HepG2 (cell line): ENCODE measurements at regions not wholly inside any gene's neighbourhood (a gene's known extent, or its start where the extent isn't known, plus 50 kb on each side); places are given as distances from the start of the nearest gene placed in this dataset.

ENCODE experiments used
- ATAC-seq: fragments of 200-7000 bp; cut with Tn5 transposase; 3 replicates; pipeline ENCODE4 v1.9.1; 2020; ENCODE audit warnings: mild to moderate bottlenecking, moderate library complexity
- BruUV-seq: library from RNA; stranded (reverse); fragments of 400-500 nt; replicated peaks from 2 replicates; lab custom pipeline; 2021; lab: Mats Ljungman, UMichigan
- CTCF ChIA-PET: fragments of 300-600 bp; formaldehyde crosslinking; extraction: SDS; loops from one replicate; lab custom pipeline; 2021; ENCODE audit warnings: low total read pairs, inconsistent platforms, low intra/inter-chr PET ratio; lab: Yijun Ruan, JAX
- POLR2A ChIA-PET: fragments of 350-600 bp; sonication (Branson Sonifier 250); formaldehyde crosslinking; loops from one replicate; lab custom pipeline; 2020; ENCODE audit warnings: antibody characterized with exemption, inconsistent platforms; lab: Yijun Ruan, JAX
- DNase-seq: peaks from one replicate; pipeline ENCODE4 v3.0.0-alpha.2; 2015; ENCODE audit warnings: low spot score
- FAIRE-seq: peaks from 3 replicates; lab custom pipeline; 2011; peaks lifted over from hg19 to GRCh38; lab: Jason Lieb, UNC
- H2AFZ ChIP-seq: one replicate; pipeline ENCODE4 v1.6.1; 2011; ENCODE audit warnings: low read length, inconsistent platforms
- H3K27ac ChIP-seq: fragments of 300-600 bp; 3 replicates; pipeline ENCODE4 v1.8.0; 2011; ENCODE audit warnings: mixed run types, mild to moderate bottlenecking, mixed read lengths, low read length, inconsistent platforms; ENCODE audit not compliant: insufficient read depth; ENCODE audit errors: extremely low read length
- H3K27me3 ChIP-seq, 2 experiments: fragments of 200-600 bp in 1 of 2; 2 replicates in 1 of 2; 3 replicates in 1 of 2; pipeline versions ENCODE4 v1.6.0 to v1.8.0; 2011; ENCODE audit warnings: low read length in 2 of 2, mild to moderate bottlenecking in 2 of 2, moderate library complexity in 2 of 2, inconsistent platforms in 1 of 2; ENCODE audit not compliant: insufficient read depth in 2 of 2, control insufficient read depth in 1 of 2
- H3K36me3 ChIP-seq, 2 experiments: fragments of 200-600 bp in 1 of 2; replicated peaks in 1 of 2; 2 replicates in 1 of 2; 3 replicates in 1 of 2; pipeline versions ENCODE4 v1.5.1 to v1.8.0; 2011; ENCODE audit warnings: low read length in 2 of 2, inconsistent platforms in 1 of 2; ENCODE audit not compliant: insufficient read depth in 2 of 2, control insufficient read depth in 1 of 2
- H3K4me1 ChIP-seq: 2 replicates; pipeline ENCODE4 v1.5.1; 2012; ENCODE audit warnings: low read length, inconsistent platforms; ENCODE audit not compliant: insufficient read depth
- H3K4me2 ChIP-seq: 2 replicates; pipeline ENCODE4 v1.6.0; 2011; ENCODE audit warnings: low read depth, low read length, inconsistent platforms
- H3K4me3 ChIP-seq, 3 experiments: fragments of 200-600 bp in 1 of 3; sonication (generic), shearing (Covaris generic) in 1 of 3; replicated peaks in 1 of 3; 2 replicates each; pipeline ENCODE4 v1.5.1; 2011 to 2016; ENCODE audit warnings: low read length in 3 of 3, inconsistent platforms in 2 of 3, low read depth in 2 of 3, mild to moderate bottlenecking in 2 of 3, control low read depth in 1 of 3, mixed read lengths in 1 of 3; ENCODE audit not compliant: insufficient read depth in 1 of 3
- H3K79me2 ChIP-seq: one replicate; pipeline ENCODE4 v1.6.1; 2011; ENCODE audit warnings: low read length, inconsistent platforms; ENCODE audit not compliant: insufficient read depth
- H3K9ac ChIP-seq: 2 replicates; pipeline ENCODE4 v1.6.0; 2011; ENCODE audit warnings: mild to moderate bottlenecking, low read depth, low read length, inconsistent platforms; ENCODE audit not compliant: insufficient read depth
- H3K9me3 ChIP-seq: 2 replicates; pipeline ENCODE4 v1.5.1; 2012; ENCODE audit warnings: mild to moderate bottlenecking, low read length
- H4K20me1 ChIP-seq: 2 replicates; pipeline ENCODE4 v1.6.0; 2011; ENCODE audit warnings: inconsistent platforms, mild to moderate bottlenecking, low read length, moderate library complexity; ENCODE audit not compliant: insufficient read depth
- BHLHE40 ChIP-seq: IDR thresholded peaks from 2 replicates; pipeline ENCODE4 v1.6.1; 2011; ENCODE audit warnings: low read length, improper control_type of control experiment
- E2F1 ChIP-seq: sonication (generic); formaldehyde crosslinking; IDR thresholded peaks from 2 replicates; pipeline ENCODE4 v1.5.0; 2020; ENCODE audit warnings: missing genetic modification reagents
- ETS1 ChIP-seq: sonication (generic); formaldehyde crosslinking; IDR thresholded peaks from 2 replicates; pipeline ENCODE4 v1.4.0; 2020; ENCODE audit warnings: missing genetic modification reagents
- GFI1 ChIP-seq: sonication (generic); formaldehyde crosslinking; IDR thresholded peaks from 2 replicates; pipeline ENCODE4 v1.5.0; 2020; ENCODE audit warnings: missing genetic modification reagents, mild to moderate bottlenecking, borderline replicate concordance
- JUN ChIP-seq: sonication (generic); formaldehyde crosslinking; IDR thresholded peaks from 2 replicates; pipeline ENCODE4 v1.4.0; 2020; ENCODE audit warnings: mild to moderate bottlenecking, missing genetic modification reagents
- LCORL ChIP-seq, 2 experiments: fragments of 450-650 bp in 1 of 2; sonication (generic) in 1 of 2; formaldehyde crosslinking in 1 of 2; IDR thresholded peaks; 2 replicates each; pipeline versions ENCODE4 v1.5.0 to v1.6.1; 2017 to 2020; ENCODE audit warnings: antibody characterized with exemption in 1 of 2, missing genetic modification reagents in 1 of 2
- REXO4 ChIP-seq: sonication (generic); formaldehyde crosslinking; IDR thresholded peaks from 2 replicates; pipeline ENCODE4 v1.8.0; 2022; ENCODE audit warnings: missing genetic modification reagents, mild to moderate bottlenecking, borderline replicate concordance
- SKI ChIP-seq: fragments of 450-650 bp; IDR thresholded peaks from one replicate; pipeline ENCODE4 v1.6.1; 2018; ENCODE audit warnings: mild to moderate bottlenecking; ENCODE audit not compliant: partially characterized antibody
- SOX6 ChIP-seq, 2 experiments: fragments of 450-650 bp in 1 of 2; sonication (generic) in 1 of 2; formaldehyde crosslinking in 1 of 2; IDR thresholded peaks; 2 replicates each; pipeline versions ENCODE4 v1.4.0 to v1.6.1; 2017 to 2020; ENCODE audit warnings: antibody characterized with exemption in 1 of 2, mild to moderate bottlenecking in 1 of 2, missing genetic modification reagents in 1 of 2
- TGIF2 ChIP-seq: IDR thresholded peaks from 2 replicates; pipeline ENCODE4 v1.6.1; 2016; ENCODE audit warnings: control low read depth, missing compliant biosample characterization
- ZFX ChIP-seq: sonication (generic); formaldehyde crosslinking; IDR thresholded peaks from 2 replicates; pipeline ENCODE4 v1.4.0; 2020; ENCODE audit warnings: mild to moderate bottlenecking, low read depth, missing genetic modification reagents, moderate library complexity
- ZNF17 ChIP-seq: sonication (generic); formaldehyde crosslinking; IDR thresholded peaks from 2 replicates; pipeline ENCODE4 v1.5.0; 2020; ENCODE audit warnings: mild to moderate bottlenecking, missing genetic modification reagents
- ZNF354B ChIP-seq: sonication (generic); formaldehyde crosslinking; IDR thresholded peaks from 2 replicates; pipeline ENCODE4 v1.8.0; 2022; ENCODE audit warnings: mild to moderate bottlenecking, missing genetic modification reagents
- ZNF382 ChIP-seq: sonication (generic); formaldehyde crosslinking; IDR thresholded peaks from 2 replicates; pipeline ENCODE4 v1.5.0; 2020; ENCODE audit warnings: missing genetic modification reagents, mild to moderate bottlenecking, borderline replicate concordance
- ZNF431 ChIP-seq: sonication (generic); formaldehyde crosslinking; IDR thresholded peaks from 2 replicates; pipeline ENCODE4 v1.9.0; 2022; ENCODE audit warnings: missing genetic modification reagents, low read depth, mild to moderate bottlenecking, borderline replicate concordance
- ZNF775 ChIP-seq: sonication (generic); formaldehyde crosslinking; IDR thresholded peaks from 2 replicates; pipeline ENCODE4 v1.4.0; 2020; ENCODE audit warnings: missing genetic modification reagents, mild to moderate bottlenecking, moderate library complexity, borderline replicate concordance
- ZNF790 ChIP-seq: sonication (generic); formaldehyde crosslinking; IDR thresholded peaks from 2 replicates; pipeline ENCODE4 v1.8.0; 2022; ENCODE audit warnings: missing genetic modification reagents, mild to moderate bottlenecking, borderline replicate concordance
- WGBS: methylation state at CpG from one replicate; pipeline ENCODE4 v1.1.6; 2017; ENCODE audit warnings: low lambda C conversion rate; 5-methylcytosine and 5-hydroxymethylcytosine counted together
- in situ Hi-C: cut with HindIII; loops from 2 replicates; pipeline ENCODE4 v1.10.0; 2017; ENCODE audit warnings: low pct_unique_long_range_greater_than_20kb; ENCODE audit not compliant: extremely low pct_ligation_motif_present
- intact Hi-C: fragments of 100-400 bp; cut with micrococcal nuclease; formaldehyde crosslinking; loops from one replicate; pipeline ENCODE4 v1.10.0; 2022; ENCODE audit not compliant: unreplicated experiment
- TF ChIP-seq, protein P1 (sequence below): sonication (generic); formaldehyde crosslinking; IDR thresholded peaks from 2 replicates; pipeline ENCODE4 v1.5.1; 2020; ENCODE audit warnings: mild to moderate bottlenecking, missing genetic modification reagents, moderate library complexity

DNA sequence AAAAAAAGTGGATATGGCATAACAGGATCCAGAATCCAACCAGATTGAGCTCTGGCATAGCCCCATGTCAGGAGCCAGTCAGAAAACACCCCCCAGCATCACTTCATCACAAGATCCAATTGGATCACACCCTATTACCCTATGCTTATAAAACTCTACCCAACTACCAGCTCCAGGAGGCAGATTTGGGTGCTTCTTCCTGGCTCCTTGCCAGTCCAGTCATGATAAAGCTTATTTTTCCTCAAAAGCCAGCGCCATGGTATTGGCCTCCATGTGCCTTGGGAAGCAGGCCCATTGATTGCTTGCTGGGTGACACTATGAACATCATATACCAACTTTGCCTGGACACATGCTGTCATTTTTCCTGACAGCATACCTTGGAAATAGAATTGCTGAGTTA is 281.4 kb upstream of the MKLN1 start:
- no peak for TF ChIP-seq ZNF382 (CRISPR knock-in tag)
- TF ChIP-seq BHLHE40, result no peak
- TF ChIP-seq GFI1 (CRISPR knock-in tag), result no peak
- no peak for TF ChIP-seq E2F1 (CRISPR knock-in tag)
- TF ChIP-seq, protein P1, sequence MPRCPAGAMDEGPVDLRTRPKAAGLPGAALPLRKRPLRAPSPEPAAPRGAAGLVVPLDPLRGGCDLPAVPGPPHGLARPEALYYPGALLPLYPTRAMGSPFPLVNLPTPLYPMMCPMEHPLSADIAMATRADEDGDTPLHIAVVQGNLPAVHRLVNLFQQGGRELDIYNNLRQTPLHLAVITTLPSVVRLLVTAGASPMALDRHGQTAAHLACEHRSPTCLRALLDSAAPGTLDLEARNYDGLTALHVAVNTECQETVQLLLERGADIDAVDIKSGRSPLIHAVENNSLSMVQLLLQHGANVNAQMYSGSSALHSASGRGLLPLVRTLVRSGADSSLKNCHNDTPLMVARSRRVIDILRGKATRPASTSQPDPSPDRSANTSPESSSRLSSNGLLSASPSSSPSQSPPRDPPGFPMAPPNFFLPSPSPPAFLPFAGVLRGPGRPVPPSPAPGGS, result no peak
- no peak for TF ChIP-seq SOX6 (IDR thresholded peaks at IDR 0.05)
- no peak for TF ChIP-seq SOX6 (CRISPR knock-in tag; IDR thresholded peaks at IDR 0.05)
- no peak for TF ChIP-seq ZNF775 (CRISPR knock-in tag)
- no peak for TF ChIP-seq ZNF354B
- no peak for TF ChIP-seq LCORL (IDR thresholded peaks at IDR 0.05)
- TF ChIP-seq LCORL (CRISPR knock-in tag; IDR thresholded peaks at IDR 0.05), result no peak
- TF ChIP-seq JUN (CRISPR knock-in tag), result no peak
- no peak for TF ChIP-seq SKI
- no peak for TF ChIP-seq ZNF790
- TF ChIP-seq ZNF17 (CRISPR knock-in tag), result no peak
- TF ChIP-seq REXO4 (CRISPR knock-in tag), result no peak
- no peak for TF ChIP-seq ZNF431 (CRISPR knock-in tag)
- TF ChIP-seq ETS1 (CRISPR knock-in tag), result no peak
- TF ChIP-seq ZFX (CRISPR knock-in tag), result no peak
- TF ChIP-seq TGIF2 (CRISPR knock-in tag), result no peak
- Histone ChIP-seq H2AFZ (no peak overlapping the region), H3K27me3 (no peaks in the 10 kb centered on the region), H3K27ac (no peak overlapping the region), H3K9ac (no peak overlapping the region), H3K4me2 (no peak overlapping the region), H3K79me2 (peaks cover 30% of the 10 kb centered on the region), H3K36me3 (peaks cover 4 to 13% of the 10 kb centered on the region in 2 experiments), H4K20me1 (peaks cover 3% of the 10 kb centered on the region; the same call in 1 of the 2 replicates), H3K4me1 (no peaks in the 10 kb centered on the region), H3K9me3 (no peaks in the 10 kb centered on the region), H3K4me3 (no peak overlapping the region)
- no peak for ATAC-seq
- BruUV-seq, result no TSS peak
- WGBS, result 92% methylated on average over 1 of the region's 1 CpG
- FAIRE-seq, result no peak
- in situ Hi-C loops, result loop anchor here (10.0 kb wide), 1 partner anchor 151 kb away; no protein-coding TSS in a partner anchor
- ChIA-PET CTCF (no interaction called here), POLR2A (no interaction called here)
- DNase-seq, result no peak
- intact Hi-C loops, result no loop called here
